ENCODE measurements at regions not wholly inside any gene's neighbourhood (a gene's known extent, or its start where the extent isn't known, plus 50 kb on each side); places are given as distances from the start of the nearest gene placed in this dataset.

GRCh38 chr6:77339926-77340325 is 123.4 kb downstream of the HTR1B start:
- no peaks in the 10 kb centered on the region for H3K27me3 ChIP-seq
- no peaks in the 10 kb centered on the region for H3K36me3 ChIP-seq
- H3K9me3 ChIP-seq, result no peaks in the 10 kb centered on the region
- DNase-seq, result no peak
- H3K4me3 ChIP-seq, result no peak overlapping the region
- TF ChIP-seq POLR2A (IDR thresholded peaks at IDR 0.05) (no peak), CTCF (IDR thresholded peaks at IDR 0.05) (no peak)
- no peaks in the 10 kb centered on the region for H3K4me1 ChIP-seq
- peak overlapping the region in 1 of 4 donors; percentile 24 for H3K27ac ChIP-seq

GRCh38 chr6:77337392-77337791 is 125.9 kb downstream of the HTR1B start:
- Histone ChIP-seq H3K27me3 (no peaks in the 10 kb centered on the region), H3K4me1 (no peaks in the 10 kb centered on the region), H3K36me3 (no peaks in the 10 kb centered on the region), H3K4me3 (no peak overlapping the region), H3K9me3 (peaks cover 0 to 5% (median 0%) of the 10 kb centered on the region in 4 donors), H3K27ac (no peak overlapping the region)
- TF ChIP-seq POLR2A (IDR thresholded peaks at IDR 0.05) (no peak), CTCF (IDR thresholded peaks at IDR 0.05) (no peak)
- no peak for DNase-seq

- TF ChIP-seq POLR2A (IDR thresholded peaks at IDR 0.05), result no peak
- Histone ChIP-seq H3K4me1 (no peaks in the 10 kb centered on the region), H3K27me3 (no peaks in the 10 kb centered on the region), H3K9me3 (peaks cover 0 to 5% (median 0%) of the 10 kb centered on the region in 4 donors), H3K36me3 (no peaks in the 10 kb centered on the region), H3K27ac (no peak overlapping the region), H3K4me3 (no peak overlapping the region)
- DNase-seq, result no peak
These were observed 129.2 kb downstream of the HTR1B start for GRCh38 chr6:77334093-77334492.

- no peak for TF ChIP-seq POLR2A (IDR thresholded peaks at IDR 0.05)
- TF ChIP-seq CTCF (IDR thresholded peaks at IDR 0.05), result no peak
- no peak overlapping the region for H3K4me3 ChIP-seq
- no peaks in the 10 kb centered on the region for H3K4me1 ChIP-seq
- H3K27me3 ChIP-seq, result no peaks in the 10 kb centered on the region
- no peak overlapping the region for H3K27ac ChIP-seq
- peaks cover 0 to 5% (median 0%) of the 10 kb centered on the region in 4 donors for H3K9me3 ChIP-seq
- H3K36me3 ChIP-seq, result no peaks in the 10 kb centered on the region
- DNase-seq, result no peak
These were observed 130.2 kb downstream of the HTR1B start for GRCh38 chr6:77332915-77333623.

- Histone ChIP-seq H3K9me3 (no peaks in the 10 kb centered on the region), H3K27me3 (no peaks in the 10 kb centered on the region), H3K4me3 (no peak overlapping the region), H3K36me3 (no peaks in the 10 kb centered on the region), H3K27ac (no peak overlapping the region), H3K4me1 (no peaks in the 10 kb centered on the region)
- no peak for TF ChIP-seq CTCF (IDR thresholded peaks at IDR 0.05)
- TF ChIP-seq POLR2A (IDR thresholded peaks at IDR 0.05), result no peak
- no peak for DNase-seq
These were observed 136.6 kb downstream of the HTR1B start for GRCh38 chr6:77326711-77327110.

- Histone ChIP-seq H3K27me3 (no peaks in the 10 kb centered on the region), H3K27ac (no peak overlapping the region), H3K9me3 (no peaks in the 10 kb centered on the region), H3K4me3 (no peak overlapping the region), H3K4me1 (no peaks in the 10 kb centered on the region), H3K36me3 (no peaks in the 10 kb centered on the region)
- DNase-seq, result no peak
- TF ChIP-seq CTCF (IDR thresholded peaks at IDR 0.05) (no peak), POLR2A (IDR thresholded peaks at IDR 0.05) (no peak)
These were observed 137.3 kb downstream of the HTR1B start for GRCh38 chr6:77326029-77326428.

Data from Peyer's patch (tissue), 4 donors.